HepG2 (cell line): ENCODE measurements at regions not wholly inside any gene's neighbourhood (a gene's known extent, or its start where the extent isn't known, plus 50 kb on each side); places are given as distances from the start of the nearest gene placed in this dataset.

ENCODE experiments used
- ATF6 ChIP-seq: sonication (generic); formaldehyde crosslinking; conservative IDR thresholded peaks from 2 replicates; pipeline ENCODE4 v1.4.0; 2020; ENCODE audit warnings: missing genetic modification reagents
- BORCS8-MEF2B ChIP-seq: sonication (generic); formaldehyde crosslinking; IDR thresholded peaks from 2 replicates; pipeline ENCODE4 v1.8.0; 2022; ENCODE audit warnings: mild to moderate bottlenecking, missing genetic modification reagents
- CREB1 ChIP-seq, 2 experiments: fragments of 450-650 bp in 1 of 2; IDR thresholded peaks; 2 replicates each; pipeline ENCODE4 v1.6.1; 2016 to 2017; ENCODE audit warnings: control low read depth in 1 of 2, mild to moderate bottlenecking in 1 of 2, missing compliant biosample characterization in 1 of 2, missing genetic modification characterization in 1 of 2
- CTCF ChIP-seq: sonication (generic); formaldehyde crosslinking; IDR thresholded peaks from 2 replicates; pipeline ENCODE4 v1.5.0; 2020; ENCODE audit warnings: mild to moderate bottlenecking, missing genetic modification reagents, moderate library complexity
- ELF1 ChIP-seq: sonication (generic); formaldehyde crosslinking; IDR thresholded peaks from 2 replicates; pipeline ENCODE4 v1.4.0; 2020; ENCODE audit warnings: missing genetic modification reagents
- FLYWCH1 ChIP-seq: sonication (generic); formaldehyde crosslinking; IDR thresholded peaks from 2 replicates; pipeline ENCODE4 v1.8.1; 2023; ENCODE audit warnings: mild to moderate bottlenecking, missing genetic modification reagents
- POLR2A ChIP-seq, 2 experiments: IDR thresholded peaks; 2 replicates each; pipeline ENCODE4 v1.6.1; 2011; ENCODE audit warnings: low read depth in 2 of 2, low read length in 2 of 2, mild to moderate bottlenecking in 1 of 2, moderate library complexity in 1 of 2; ENCODE audit not compliant: insufficient read depth in 1 of 2
- POLR2AphosphoS5 ChIP-seq: IDR thresholded peaks from 2 replicates; pipeline ENCODE4 v1.6.1; 2012; ENCODE audit warnings: low read depth, low read length
- ZBTB1 ChIP-seq: sonication (generic); formaldehyde crosslinking; IDR thresholded peaks from 2 replicates; pipeline ENCODE4 v1.4.0; 2020; ENCODE audit warnings: missing genetic modification reagents, borderline replicate concordance
- ZBTB40 ChIP-seq, 2 experiments: fragments of 450-650 bp in 1 of 2; sonication (generic) in 1 of 2; formaldehyde crosslinking in 1 of 2; IDR thresholded peaks; 2 replicates each; pipeline versions ENCODE4 v1.6.1 to v1.8.0; 2016 to 2022; ENCODE audit warnings: antibody characterized with exemption in 1 of 2, mild to moderate bottlenecking in 1 of 2, missing genetic modification reagents in 1 of 2
- ZFP62 ChIP-seq: sonication (generic); formaldehyde crosslinking; IDR thresholded peaks from 2 replicates; pipeline ENCODE4 v1.4.0; 2020; ENCODE audit warnings: missing genetic modification reagents
- ZNF263 ChIP-seq: sonication (generic); formaldehyde crosslinking; IDR thresholded peaks from 2 replicates; pipeline ENCODE4 v1.4.0; 2020; ENCODE audit warnings: missing genetic modification reagents
- ZNF709 ChIP-seq: sonication (generic); formaldehyde crosslinking; IDR thresholded peaks from 2 replicates; pipeline ENCODE4 v1.5.0; 2020; ENCODE audit warnings: mild to moderate bottlenecking, missing genetic modification reagents

- TF ChIP-seq ZNF263 (CRISPR knock-in tag) (no peak), ATF6 (CRISPR knock-in tag) (no peak), POLR2AphosphoS5 (no peak), ZBTB1 (CRISPR knock-in tag) (no peak), FLYWCH1 (no peak), POLR2A (IDR thresholded peaks at IDR 0.05; ENCODE audit: insufficient read depth in 1 of 2, low read depth in 2 of 2, low read length in 2 of 2) (no peak), CTCF (no peak), BORCS8-MEF2B (CRISPR knock-in tag) (no peak), ZBTB40 (IDR thresholded peaks at IDR 0.05) (no peak), ZBTB40 (CRISPR knock-in tag; IDR thresholded peaks at IDR 0.05) (no peak), CREB1 (IDR thresholded peaks at IDR 0.05) (no peak), CREB1 (CRISPR knock-in tag; IDR thresholded peaks at IDR 0.05) (no peak), ZFP62 (no peak), ELF1 (CRISPR knock-in tag) (no peak), ZNF709 (CRISPR knock-in tag) (no peak)
Measured at GRCh38 chr3:29164825-29165224, 116.0 kb upstream of the RBMS3 start.
